Mucosa of gallbladder (tissue), 1 donor: ENCODE measurements at regions not wholly inside any gene's neighbourhood (a gene's known extent, or its start where the extent isn't known, plus 50 kb on each side); places are given as distances from the start of the nearest gene placed in this dataset.
"Not testable (repeated sequence)": the region's sequence is repeated elsewhere in the genome, so short reads cannot be mapped to it uniquely, and the experiment has no call there.

Source experiments
- DNase-seq: peaks from one replicate; pipeline ENCODE4 v3.0.0-alpha.2; 2020; ENCODE audit warnings: low spot score
- donor health status: DM: no; HTN: no; CAD: no.

- DNase-seq, result no peak
Measured at GRCh38 chr1:195218428-195219212, 1389.6 kb downstream of the KCNT2 start.

GRCh38 chr1:195202241-195202640 lies 1406.0 kb downstream of the KCNT2 start:
- no peak for DNase-seq

- no peak for DNase-seq
Measured at GRCh38 chr1:195200772-195201171, 1407.5 kb downstream of the KCNT2 start.

- DNase-seq, result no peak
Measured at GRCh38 chr1:195197116-195197515, 1411.1 kb downstream of the KCNT2 start.

- DNase-seq, result no peak
Measured at GRCh38 chr1:195195423-195196057, 1412.7 kb downstream of the KCNT2 start.

- DNase-seq, result no peak
Measured at GRCh38 chr1:195193134-195193533, 1415.1 kb downstream of the KCNT2 start.

- no peak for DNase-seq
Measured at GRCh38 chr1:195188821-195189220, 1419.4 kb downstream of the KCNT2 start.

- no peak for DNase-seq
Measured at GRCh38 chr1:195186544-195186943, 1421.7 kb downstream of the KCNT2 start.

- DNase-seq, result no peak
Measured at GRCh38 chr1:195185736-195186135, 1422.5 kb downstream of the KCNT2 start.

- DNase-seq, result no peak
Measured at GRCh38 chr1:195185321-195185720, 1422.9 kb downstream of the KCNT2 start.

- DNase-seq, result no peak
Measured at GRCh38 chr1:195173753-195174152, 1434.5 kb downstream of the KCNT2 start.

- not testable (repeated sequence) for DNase-seq
Measured at GRCh38 chr1:195159795-195160194, 1448.4 kb downstream of the KCNT2 start.

GRCh38 chr1:195158091-195158490 lies 1450.1 kb downstream of the KCNT2 start:
- DNase-seq, result no peak

- DNase-seq, result no peak
Measured at GRCh38 chr1:195153107-195153506, 1455.1 kb downstream of the KCNT2 start.

- DNase-seq, result no peak
Measured at GRCh38 chr1:195150768-195151167, 1457.5 kb downstream of the KCNT2 start.

GRCh38 chr1:195141294-195141693 lies 1466.9 kb downstream of the KCNT2 start:
- DNase-seq, result no peak

- no peak for DNase-seq
Measured at GRCh38 chr1:195130598-195130997, 1477.6 kb downstream of the KCNT2 start.

- DNase-seq, result no peak
Measured at GRCh38 chr1:195122497-195122896, 1485.7 kb downstream of the KCNT2 start.

- no peak for DNase-seq
Measured at GRCh38 chr1:195113471-195113870, 1494.8 kb downstream of the KCNT2 start.

GRCh38 chr1:195105773-195106172 lies 1502.5 kb downstream of the KCNT2 start:
- no peak for DNase-seq

GRCh38 chr1:195105281-195105680 lies 1503.0 kb downstream of the KCNT2 start:
- DNase-seq, result no peak

GRCh38 chr1:195097316-195097715 lies 1510.9 kb downstream of the KCNT2 start:
- DNase-seq, result no peak

GRCh38 chr1:195096051-195096521 lies 1512.2 kb downstream of the KCNT2 start:
- DNase-seq, result no peak
